NCI-H82 (cell line): ENCODE measurements at regions not wholly inside any gene's neighbourhood (a gene's known extent, or its start where the extent isn't known, plus 50 kb on each side); places are given as distances from the start of the nearest gene placed in this dataset.

ENCODE experiments used
- DNase-seq: peaks from one replicate; lab custom pipeline; 2025; lab: John Stamatoyannopoulos, UW

- no peak for DNase-seq
These were observed 329.7 kb downstream of the NDFIP2 start for GRCh38 chr13:79810669-79811068.

GRCh38 chr13:79810018-79810417 is 329.1 kb downstream of the NDFIP2 start:
- DNase-seq: no peak

GRCh38 chr13:79808475-79808874 is 327.5 kb downstream of the NDFIP2 start:
- no peak for DNase-seq

GRCh38 chr13:79807554-79807953 is 326.6 kb downstream of the NDFIP2 start:
- no peak for DNase-seq

- peak; percentile 20 for DNase-seq
These were observed 325.9 kb downstream of the NDFIP2 start for GRCh38 chr13:79806821-79807220.

- DNase-seq: no peak
These were observed 324.4 kb downstream of the NDFIP2 start for GRCh38 chr13:79805317-79805716.

GRCh38 chr13:79803989-79804388 is 323.0 kb downstream of the NDFIP2 start:
- no peak for DNase-seq

GRCh38 chr13:79803296-79803695 is 322.3 kb downstream of the NDFIP2 start:
- no peak for DNase-seq

GRCh38 chr13:79802389-79803085 is 321.6 kb downstream of the NDFIP2 start:
- DNase-seq: peak; percentile 49

- DNase-seq: peak; percentile 69
These were observed 318.3 kb downstream of the NDFIP2 start for GRCh38 chr13:79799059-79799867.

- no peak for DNase-seq
These were observed 315.2 kb downstream of the NDFIP2 start for GRCh38 chr13:79796136-79796535.

GRCh38 chr13:79794931-79795330 is 314.0 kb downstream of the NDFIP2 start:
- DNase-seq: no peak

- no peak for DNase-seq
These were observed 311.8 kb downstream of the NDFIP2 start for GRCh38 chr13:79792716-79793115.

GRCh38 chr13:79791471-79792042 is 310.6 kb downstream of the NDFIP2 start:
- no peak for DNase-seq

- DNase-seq: no peak
These were observed 305.2 kb downstream of the NDFIP2 start for GRCh38 chr13:79786176-79786575.

- DNase-seq: peak; percentile 79
These were observed 301.7 kb downstream of the NDFIP2 start for GRCh38 chr13:79782541-79783205.

GRCh38 chr13:79781829-79782540 is 301.0 kb downstream of the NDFIP2 start:
- DNase-seq: no peak

- DNase-seq: no peak
These were observed 299.3 kb downstream of the NDFIP2 start for GRCh38 chr13:79780240-79780639.

- peak; percentile 36 for DNase-seq
These were observed 298.8 kb downstream of the NDFIP2 start for GRCh38 chr13:79779761-79780160.

- no peak for DNase-seq
These were observed 297.9 kb downstream of the NDFIP2 start for GRCh38 chr13:79778741-79779460.

GRCh38 chr13:79777504-79777903 is 296.5 kb downstream of the NDFIP2 start:
- DNase-seq: no peak
